A549 (cell line): ENCODE measurements at regions not wholly inside any gene's neighbourhood (a gene's known extent, or its start where the extent isn't known, plus 50 kb on each side); places are given as distances from the start of the nearest gene placed in this dataset.

Source experiments
- ATAC-seq, 2 experiments: fragments of 200-7000 bp in 1 of 2; fragments of >200 bp in 1 of 2; cut with Nextera tagmentation in 1 of 2; cut with Tn5 transposase in 1 of 2; 3 replicates each; pipeline versions ENCODE4 v1.8.0 to v1.9.1; 2018 to 2020; ENCODE audit warnings: mild to moderate bottlenecking in 1 of 2, moderate library complexity in 1 of 2
- CTCF ChIA-PET: fragments of 300-600 bp; sonication (Branson Sonifier 250); formaldehyde crosslinking; extraction: SDS; loops from one replicate; lab custom pipeline; 2021; ENCODE audit warnings: antibody characterized with exemption, inconsistent platforms; lab: Yijun Ruan, JAX
- POLR2A ChIA-PET: fragments of 350-600 bp; formaldehyde crosslinking; extraction: SDS; loops from one replicate; lab custom pipeline; 2021; ENCODE audit warnings: antibody characterized with exemption, inconsistent platforms; lab: Yijun Ruan, JAX
- DNase-seq, 2 experiments: peaks; one replicate each; pipeline versions ENCODE4 v3.0.0 to v3.0.0-alpha.2; 2011 to 2016; ENCODE audit warnings: low read depth in 1 of 2, low spot score in 1 of 2
- FAIRE-seq: peaks from 2 replicates; lab custom pipeline; 2011; peaks lifted over from hg19 to GRCh38; lab: Jason Lieb, UNC
- H3K27ac ChIP-seq, 2 experiments: fragments of >200 bp; sonication (Bioruptor Twin); formaldehyde crosslinking; 3 replicates each; pipeline ENCODE4 v1.5.1; 2016 to 2017
- H3K4me1 ChIP-seq: fragments of >200 bp; sonication (Bioruptor Twin); formaldehyde crosslinking; 3 replicates; pipeline ENCODE4 v1.6.1; 2016
- H3K4me2 ChIP-seq: fragments of >200 bp; sonication (Bioruptor Twin); formaldehyde crosslinking; 3 replicates; pipeline ENCODE4 v1.6.1; 2016
- H3K4me3 ChIP-seq: fragments of >200 bp; sonication (Bioruptor Twin); formaldehyde crosslinking; 3 replicates; pipeline ENCODE4 v1.5.1; 2016
- H3K9me3 ChIP-seq: fragments of >200 bp; sonication (Bioruptor Twin); formaldehyde crosslinking; 3 replicates; pipeline ENCODE4 v1.6.1; 2016
- CBX2 ChIP-seq: fragments of 200-600 bp; sonication (generic); IDR thresholded peaks from 2 replicates; pipeline ENCODE4 v1.6.1; 2016; ENCODE audit warnings: low read depth, mild to moderate bottlenecking, borderline replicate concordance
- CHD4 ChIP-seq: fragments of 200-600 bp; sonication (generic); IDR thresholded peaks from 2 replicates; pipeline ENCODE4 v1.6.1; 2016; ENCODE audit warnings: antibody characterized with exemption, mild to moderate bottlenecking, borderline replicate concordance
- FOSL2 ChIP-seq, 2 experiments: fragments of 450-650 bp in 1 of 2; fragments of >200 bp in 1 of 2; sonication (Bioruptor Twin) in 1 of 2; formaldehyde crosslinking; IDR thresholded peaks; 2 replicates each; pipeline versions ENCODE4 v1.5.0 to v1.6.1; 2016 to 2020; ENCODE audit warnings: mild to moderate bottlenecking in 1 of 2, moderate library complexity in 1 of 2
- FOXS1 ChIP-seq: fragments of 250-450 bp; sonication (Bioruptor Pico); IDR thresholded peaks from 2 replicates; pipeline ENCODE4 v1.5.0; 2020; ENCODE audit warnings: mild to moderate bottlenecking, moderate library complexity
- HOXA7 ChIP-seq: fragments of 250-450 bp; sonication (Bioruptor Pico); IDR thresholded peaks from 2 replicates; pipeline ENCODE4 v1.5.0; 2020; ENCODE audit warnings: mild to moderate bottlenecking, moderate library complexity
- MAFK ChIP-seq: fragments of 450-650 bp; IDR thresholded peaks from 2 replicates; pipeline ENCODE4 v1.6.1; 2014; ENCODE audit not compliant: partially characterized antibody
- PHF8 ChIP-seq: fragments of 200-600 bp; sonication (generic); IDR thresholded peaks from 2 replicates; pipeline ENCODE4 v1.6.1; 2016; ENCODE audit warnings: low read depth, mild to moderate bottlenecking, antibody characterized with exemption, moderate library complexity, borderline replicate concordance
- RAD21 ChIP-seq, 2 experiments: fragments of >200 bp in 1 of 2; sonication (Bioruptor Twin) in 1 of 2; formaldehyde crosslinking in 1 of 2; IDR thresholded peaks in 1 of 2; conservative IDR thresholded peaks in 1 of 2; 2 replicates in 1 of 2; 3 replicates in 1 of 2; pipeline ENCODE4 v1.6.1; 2012 to 2018; ENCODE audit warnings: inconsistent platforms in 1 of 2
- RCOR1 ChIP-seq: fragments of 150-350 bp; IDR thresholded peaks from 2 replicates; pipeline ENCODE4 v1.6.1; 2014; ENCODE audit warnings: antibody characterized with exemption, low read length, low read depth
- RFX5 ChIP-seq: fragments of 450-650 bp; IDR thresholded peaks from 2 replicates; pipeline ENCODE4 v1.7.1; 2014; ENCODE audit warnings: antibody characterized with exemption, mild to moderate bottlenecking, moderate library complexity
- SMC3 ChIP-seq: fragments of >200 bp; sonication (Bioruptor Twin); formaldehyde crosslinking; IDR thresholded peaks from 3 replicates; pipeline ENCODE4 v1.6.1; 2018; ENCODE audit warnings: inconsistent platforms
- SREBF2 ChIP-seq: fragments of 450-650 bp; IDR thresholded peaks from 2 replicates; pipeline ENCODE4 v1.6.1; 2014; ENCODE audit warnings: mild to moderate bottlenecking, moderate library complexity
- ZC3H11A ChIP-seq: fragments of 450-650 bp; IDR thresholded peaks from 2 replicates; pipeline ENCODE4 v1.6.1; 2014; ENCODE audit warnings: antibody characterized with exemption, mild to moderate bottlenecking
- ZSCAN20 ChIP-seq: fragments of 250-450 bp; sonication (Bioruptor Pico); IDR thresholded peaks from 2 replicates; pipeline ENCODE4 v1.8.0; 2022; ENCODE audit warnings: mild to moderate bottlenecking, moderate library complexity
- WGBS: methylation state at CpG from one replicate; pipeline ENCODE4 v1.1.6; 2017; ENCODE audit errors: missing lambda C conversion rate; 5-methylcytosine and 5-hydroxymethylcytosine counted together
- TF ChIP-seq, protein P1 (sequence below): fragments of 200-600 bp; sonication (generic); IDR thresholded peaks from 2 replicates; pipeline ENCODE4 v1.6.1; 2016; ENCODE audit warnings: antibody characterized with exemption, mild to moderate bottlenecking, moderate library complexity
- TF ChIP-seq, protein P2 (sequence below): IDR thresholded peaks from 2 replicates; pipeline ENCODE4 v1.6.1; 2012
- TF ChIP-seq, protein P3 (sequence below): IDR thresholded peaks from 2 replicates; pipeline ENCODE4 v1.6.1; 2012
- TF ChIP-seq, protein P4 (sequence below): fragments of >200 bp; sonication (Bioruptor Twin); formaldehyde crosslinking; IDR thresholded peaks from 3 replicates; pipeline ENCODE4 v1.5.1; 2016
- TF ChIP-seq, protein P5 (sequence below): fragments of 450-650 bp; IDR thresholded peaks from 2 replicates; pipeline ENCODE4 v1.6.1; 2014; ENCODE audit warnings: antibody characterized with exemption
- TF ChIP-seq, protein P6 (sequence below): IDR thresholded peaks from 2 replicates; pipeline ENCODE4 v1.6.1; 2012; ENCODE audit warnings: low read depth, borderline replicate concordance

DNA sequence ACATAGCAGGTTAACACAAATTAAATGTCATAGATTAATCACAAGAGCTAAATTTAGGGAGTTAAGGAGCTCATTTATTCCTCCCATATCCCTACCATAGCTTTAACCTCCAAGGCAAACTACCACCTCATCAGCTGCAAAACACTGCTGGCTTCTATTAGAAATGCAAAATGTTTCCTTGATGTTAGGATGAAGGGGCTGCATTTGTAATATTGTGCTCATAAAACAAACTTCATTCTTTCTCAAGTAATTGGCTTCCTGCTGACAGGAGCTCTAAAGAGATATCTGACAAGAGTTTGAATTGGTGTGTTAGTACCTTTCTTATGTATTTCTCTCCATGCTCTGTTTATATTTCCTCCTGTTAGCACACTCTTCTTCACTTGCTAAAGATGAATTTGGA, 152.1 kb downstream of the OLFM4 start (continued):
- TF ChIP-seq, protein P1, sequence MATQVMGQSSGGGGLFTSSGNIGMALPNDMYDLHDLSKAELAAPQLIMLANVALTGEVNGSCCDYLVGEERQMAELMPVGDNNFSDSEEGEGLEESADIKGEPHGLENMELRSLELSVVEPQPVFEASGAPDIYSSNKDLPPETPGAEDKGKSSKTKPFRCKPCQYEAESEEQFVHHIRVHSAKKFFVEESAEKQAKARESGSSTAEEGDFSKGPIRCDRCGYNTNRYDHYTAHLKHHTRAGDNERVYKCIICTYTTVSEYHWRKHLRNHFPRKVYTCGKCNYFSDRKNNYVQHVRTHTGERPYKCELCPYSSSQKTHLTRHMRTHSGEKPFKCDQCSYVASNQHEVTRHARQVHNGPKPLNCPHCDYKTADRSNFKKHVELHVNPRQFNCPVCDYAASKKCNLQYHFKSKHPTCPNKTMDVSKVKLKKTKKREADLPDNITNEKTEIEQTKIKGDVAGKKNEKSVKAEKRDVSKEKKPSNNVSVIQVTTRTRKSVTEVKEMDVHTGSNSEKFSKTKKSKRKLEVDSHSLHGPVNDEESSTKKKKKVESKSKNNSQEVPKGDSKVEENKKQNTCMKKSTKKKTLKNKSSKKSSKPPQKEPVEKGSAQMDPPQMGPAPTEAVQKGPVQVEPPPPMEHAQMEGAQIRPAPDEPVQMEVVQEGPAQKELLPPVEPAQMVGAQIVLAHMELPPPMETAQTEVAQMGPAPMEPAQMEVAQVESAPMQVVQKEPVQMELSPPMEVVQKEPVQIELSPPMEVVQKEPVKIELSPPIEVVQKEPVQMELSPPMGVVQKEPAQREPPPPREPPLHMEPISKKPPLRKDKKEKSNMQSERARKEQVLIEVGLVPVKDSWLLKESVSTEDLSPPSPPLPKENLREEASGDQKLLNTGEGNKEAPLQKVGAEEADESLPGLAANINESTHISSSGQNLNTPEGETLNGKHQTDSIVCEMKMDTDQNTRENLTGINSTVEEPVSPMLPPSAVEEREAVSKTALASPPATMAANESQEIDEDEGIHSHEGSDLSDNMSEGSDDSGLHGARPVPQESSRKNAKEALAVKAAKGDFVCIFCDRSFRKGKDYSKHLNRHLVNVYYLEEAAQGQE: no peak
- no peak for TF ChIP-seq HOXA7 (CRISPR knock-in tag)

DNA sequence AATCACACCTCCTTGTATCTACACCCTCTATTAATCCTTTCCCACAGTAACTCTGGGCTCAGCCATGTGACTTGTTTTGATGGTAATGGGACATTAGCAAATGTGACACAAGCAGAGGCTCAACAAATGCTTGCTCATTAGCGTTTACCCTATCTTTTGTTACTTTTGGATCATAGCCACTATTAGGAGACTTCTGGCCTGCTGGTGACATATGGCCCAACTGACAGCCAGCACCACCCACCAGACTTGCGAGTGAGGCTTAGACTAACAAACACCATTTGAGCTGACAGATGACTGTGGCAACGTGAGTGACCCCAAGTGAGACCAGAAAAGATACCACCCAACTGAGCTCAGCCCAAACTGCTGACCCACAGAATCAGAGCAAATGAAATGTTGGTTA, 154.1 kb downstream of the OLFM4 start:
- ATAC-seq (no peak), DNase-seq (no peak), FAIRE-seq (no peak)
- Histone ChIP-seq H3K27ac (no peak overlapping the region), H3K4me1 (no peaks in the 10 kb centered on the region), H3K4me2 (no peak overlapping the region), H3K4me3 (no peak overlapping the region), H3K9me3 (no peaks in the 10 kb centered on the region)
- TF ChIP-seq SMC3 (no peak), CHD4 (no peak), CBX2 (no peak), MAFK (no peak), FOSL2 (IDR thresholded peaks at IDR 0.05) (no peak), FOSL2 (CRISPR knock-in tag; IDR thresholded peaks at IDR 0.05) (no peak), RFX5 (no peak), RCOR1 (no peak), FOXS1 (no peak), ZC3H11A (no peak), SREBF2 (no peak), PHF8 (no peak), RAD21 (conservative IDR thresholded peaks at IDR 0.05 in 1 of 2, IDR thresholded peaks at IDR 0.05 in 1 of 2) (no peak), ZSCAN20 (CRISPR knock-in tag) (no peak)
- TF ChIP-seq, protein P2, sequence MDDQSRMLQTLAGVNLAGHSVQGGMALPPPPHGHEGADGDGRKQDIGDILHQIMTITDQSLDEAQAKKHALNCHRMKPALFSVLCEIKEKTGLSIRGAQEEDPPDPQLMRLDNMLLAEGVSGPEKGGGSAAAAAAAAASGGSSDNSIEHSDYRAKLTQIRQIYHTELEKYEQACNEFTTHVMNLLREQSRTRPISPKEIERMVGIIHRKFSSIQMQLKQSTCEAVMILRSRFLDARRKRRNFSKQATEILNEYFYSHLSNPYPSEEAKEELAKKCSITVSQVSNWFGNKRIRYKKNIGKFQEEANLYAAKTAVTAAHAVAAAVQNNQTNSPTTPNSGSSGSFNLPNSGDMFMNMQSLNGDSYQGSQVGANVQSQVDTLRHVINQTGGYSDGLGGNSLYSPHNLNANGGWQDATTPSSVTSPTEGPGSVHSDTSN: no peak
- TF ChIP-seq, protein P3, sequence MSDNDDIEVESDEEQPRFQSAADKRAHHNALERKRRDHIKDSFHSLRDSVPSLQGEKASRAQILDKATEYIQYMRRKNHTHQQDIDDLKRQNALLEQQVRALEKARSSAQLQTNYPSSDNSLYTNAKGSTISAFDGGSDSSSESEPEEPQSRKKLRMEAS: no peak
- TF ChIP-seq, protein P4, sequence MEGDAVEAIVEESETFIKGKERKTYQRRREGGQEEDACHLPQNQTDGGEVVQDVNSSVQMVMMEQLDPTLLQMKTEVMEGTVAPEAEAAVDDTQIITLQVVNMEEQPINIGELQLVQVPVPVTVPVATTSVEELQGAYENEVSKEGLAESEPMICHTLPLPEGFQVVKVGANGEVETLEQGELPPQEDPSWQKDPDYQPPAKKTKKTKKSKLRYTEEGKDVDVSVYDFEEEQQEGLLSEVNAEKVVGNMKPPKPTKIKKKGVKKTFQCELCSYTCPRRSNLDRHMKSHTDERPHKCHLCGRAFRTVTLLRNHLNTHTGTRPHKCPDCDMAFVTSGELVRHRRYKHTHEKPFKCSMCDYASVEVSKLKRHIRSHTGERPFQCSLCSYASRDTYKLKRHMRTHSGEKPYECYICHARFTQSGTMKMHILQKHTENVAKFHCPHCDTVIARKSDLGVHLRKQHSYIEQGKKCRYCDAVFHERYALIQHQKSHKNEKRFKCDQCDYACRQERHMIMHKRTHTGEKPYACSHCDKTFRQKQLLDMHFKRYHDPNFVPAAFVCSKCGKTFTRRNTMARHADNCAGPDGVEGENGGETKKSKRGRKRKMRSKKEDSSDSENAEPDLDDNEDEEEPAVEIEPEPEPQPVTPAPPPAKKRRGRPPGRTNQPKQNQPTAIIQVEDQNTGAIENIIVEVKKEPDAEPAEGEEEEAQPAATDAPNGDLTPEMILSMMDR: no peak
- TF ChIP-seq, protein P5, sequence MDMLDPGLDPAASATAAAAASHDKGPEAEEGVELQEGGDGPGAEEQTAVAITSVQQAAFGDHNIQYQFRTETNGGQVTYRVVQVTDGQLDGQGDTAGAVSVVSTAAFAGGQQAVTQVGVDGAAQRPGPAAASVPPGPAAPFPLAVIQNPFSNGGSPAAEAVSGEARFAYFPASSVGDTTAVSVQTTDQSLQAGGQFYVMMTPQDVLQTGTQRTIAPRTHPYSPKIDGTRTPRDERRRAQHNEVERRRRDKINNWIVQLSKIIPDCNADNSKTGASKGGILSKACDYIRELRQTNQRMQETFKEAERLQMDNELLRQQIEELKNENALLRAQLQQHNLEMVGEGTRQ: no peak
- TF ChIP-seq, protein P6, sequence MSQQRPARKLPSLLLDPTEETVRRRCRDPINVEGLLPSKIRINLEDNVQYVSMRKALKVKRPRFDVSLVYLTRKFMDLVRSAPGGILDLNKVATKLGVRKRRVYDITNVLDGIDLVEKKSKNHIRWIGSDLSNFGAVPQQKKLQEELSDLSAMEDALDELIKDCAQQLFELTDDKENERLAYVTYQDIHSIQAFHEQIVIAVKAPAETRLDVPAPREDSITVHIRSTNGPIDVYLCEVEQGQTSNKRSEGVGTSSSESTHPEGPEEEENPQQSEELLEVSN: no peak
- ChIA-PET CTCF (no interaction called here), POLR2A (no interaction called here)
- WGBS: 0% methylated on average over 3 of the region's 3 CpGs
